Transverse colon (tissue), 4 donors: ENCODE measurements at regions not wholly inside any gene's neighbourhood (a gene's known extent, or its start where the extent isn't known, plus 50 kb on each side); places are given as distances from the start of the nearest gene placed in this dataset.

Experiments used
- POLR2A ChIP-seq: fragments of 450-650 bp; IDR thresholded peaks from one replicate; pipeline ENCODE4 v1.6.1; 2016; ENCODE audit warnings: antibody characterized with exemption, mild to moderate bottlenecking, moderate library complexity
- POLR2AphosphoS5 ChIP-seq, 3 donors: sonication (generic); formaldehyde crosslinking; IDR thresholded peaks; one replicate each; pipeline ENCODE4 v1.6.1; 2016; ENCODE audit warnings: antibody characterized with exemption in 3 of 3
- TF ChIP-seq, protein P1 (sequence below), 5 experiments: fragments of 200-600 bp in 3 of 5; fragments of 450-650 bp in 2 of 5; sonication (generic) in 3 of 5; IDR thresholded peaks; 1 replicate in 2 of 5; 2 replicates in 3 of 5; pipeline ENCODE4 v1.5.1; 2016 to 2017; ENCODE audit warnings: antibody characterized with exemption in 5 of 5, inconsistent platforms in 3 of 5, mild to moderate bottlenecking in 2 of 5, moderate library complexity in 1 of 5

DNA sequence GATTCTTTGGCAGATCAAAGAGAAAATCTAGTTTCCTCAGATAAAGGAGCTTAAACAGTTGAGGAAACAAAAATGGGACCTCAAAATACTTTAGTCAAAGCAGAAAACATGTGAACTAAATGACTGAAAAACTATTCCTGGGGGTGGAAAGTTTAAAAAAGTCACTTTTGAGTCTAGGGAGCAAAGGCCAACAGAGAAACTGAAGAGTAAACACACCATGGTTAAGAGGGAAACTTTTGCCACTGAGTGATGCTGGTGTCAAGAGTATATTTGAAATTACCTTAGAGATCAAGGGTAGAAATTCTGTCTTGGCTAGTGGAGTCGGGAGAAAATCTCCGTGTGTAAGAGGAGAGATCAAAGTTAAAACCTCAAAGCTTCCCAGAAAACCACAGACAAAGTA, 501.2 kb upstream of the ADGRL4 start:
- TF ChIP-seq POLR2AphosphoS5 (IDR thresholded peaks at IDR 0.05) (no peak), POLR2A (no peak)
- TF ChIP-seq, protein P1, sequence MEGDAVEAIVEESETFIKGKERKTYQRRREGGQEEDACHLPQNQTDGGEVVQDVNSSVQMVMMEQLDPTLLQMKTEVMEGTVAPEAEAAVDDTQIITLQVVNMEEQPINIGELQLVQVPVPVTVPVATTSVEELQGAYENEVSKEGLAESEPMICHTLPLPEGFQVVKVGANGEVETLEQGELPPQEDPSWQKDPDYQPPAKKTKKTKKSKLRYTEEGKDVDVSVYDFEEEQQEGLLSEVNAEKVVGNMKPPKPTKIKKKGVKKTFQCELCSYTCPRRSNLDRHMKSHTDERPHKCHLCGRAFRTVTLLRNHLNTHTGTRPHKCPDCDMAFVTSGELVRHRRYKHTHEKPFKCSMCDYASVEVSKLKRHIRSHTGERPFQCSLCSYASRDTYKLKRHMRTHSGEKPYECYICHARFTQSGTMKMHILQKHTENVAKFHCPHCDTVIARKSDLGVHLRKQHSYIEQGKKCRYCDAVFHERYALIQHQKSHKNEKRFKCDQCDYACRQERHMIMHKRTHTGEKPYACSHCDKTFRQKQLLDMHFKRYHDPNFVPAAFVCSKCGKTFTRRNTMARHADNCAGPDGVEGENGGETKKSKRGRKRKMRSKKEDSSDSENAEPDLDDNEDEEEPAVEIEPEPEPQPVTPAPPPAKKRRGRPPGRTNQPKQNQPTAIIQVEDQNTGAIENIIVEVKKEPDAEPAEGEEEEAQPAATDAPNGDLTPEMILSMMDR (IDR thresholded peaks at IDR 0.05) = no peak
